Heart left ventricle (tissue), 16 donors: ENCODE measurements at regions not wholly inside any gene's neighbourhood (a gene's known extent, or its start where the extent isn't known, plus 50 kb on each side); places are given as distances from the start of the nearest gene placed in this dataset.

Experiments
- ATAC-seq, 4 donors: fragments of 200-7000 bp; cut with Tn5 transposase; one replicate each; pipeline ENCODE4 v1.9.1; 2020 to 2022; ENCODE audit warnings: moderate library complexity in 4 of 4, mild to moderate bottlenecking in 3 of 4, moderate number of reproducible peaks in 1 of 4
- DNase-seq, 5 donors: peaks; one replicate each; pipeline ENCODE4 v3.0.0-alpha.2; 2020
- H3K27ac ChIP-seq, 12 donors: fragments of 200-600 bp; sonication (generic) in 4 of 12; one replicate each; pipeline versions ENCODE4 v1.5.0 to v1.8.0; 2016 to 2022; ENCODE audit warnings: mild to moderate bottlenecking in 2 of 12
- H3K27me3 ChIP-seq, 9 donors: fragments of 200-600 bp; sonication (generic) in 2 of 9; one replicate each; pipeline versions ENCODE4 v1.5.1 to v1.8.0; 2016 to 2022; ENCODE audit warnings: mild to moderate bottlenecking in 3 of 9
- H3K36me3 ChIP-seq, 9 donors: fragments of 200-600 bp; sonication (generic) in 2 of 9; one replicate each; pipeline versions ENCODE4 v1.5.0 to v1.8.0; 2018 to 2022; ENCODE audit warnings: mild to moderate bottlenecking in 2 of 9
- H3K4me1 ChIP-seq, 12 donors: fragments of 200-600 bp; sonication (generic) in 4 of 12; one replicate each; pipeline versions ENCODE4 v1.5.0 to v1.8.0; 2016 to 2022; ENCODE audit warnings: mild to moderate bottlenecking in 3 of 12
- H3K4me3 ChIP-seq, 12 donors: fragments of 200-600 bp; sonication (generic) in 4 of 12; one replicate each; pipeline versions ENCODE4 v1.5.0 to v1.8.0; 2017 to 2022; ENCODE audit warnings: mild to moderate bottlenecking in 9 of 12, moderate library complexity in 4 of 12
- H3K9me3 ChIP-seq, 12 donors: fragments of 200-600 bp; sonication (generic) in 4 of 12; one replicate each; pipeline versions ENCODE4 v1.5.0 to v1.8.0; 2016 to 2022; ENCODE audit warnings: mild to moderate bottlenecking in 1 of 12
- CTCF ChIP-seq, 12 donors: fragments of 200-600 bp; sonication (generic) in 4 of 12; IDR thresholded peaks; one replicate each; pipeline versions ENCODE4 v1.5.0 to v1.8.0; 2018 to 2022; ENCODE audit warnings: antibody characterized with exemption in 12 of 12, mild to moderate bottlenecking in 5 of 12
- POLR2A ChIP-seq, 2 donors: fragments of 450-650 bp; IDR thresholded peaks; one replicate each; pipeline ENCODE4 v1.6.1; 2017; ENCODE audit warnings: antibody characterized with exemption in 2 of 2, mild to moderate bottlenecking in 2 of 2, moderate library complexity in 2 of 2
- WGBS, 4 donors: extraction: QIAGEN DNeasy Blood & Tissue Kit in 2 of 4; methylation state at CpG; one replicate each; pipeline versions ENCODE4 v1.1.5 to v1.1.7; 2013 to 2018; 5-methylcytosine and 5-hydroxymethylcytosine counted together
- intact Hi-C, 10 donors: fragments of 100-400 bp; cut with DNase I; formaldehyde crosslinking; loops; one replicate each; pipeline versions ENCODE4 v1.11.1 to v1.14.2; 2022
- donor health status: ischemic (EF 13 %, LVEDD 7.1; RV severe dilation, severe dysfunction).
- donor health status: healthy with polysubstance abuse.
- donor health status: DM: no; HTN: yes; CAD: no.
- donor health status: DM: no; HTN: no; CAD: no.
- donor health status: ischemic (EF 25% LVEDD 6.9; RV normal size, moderate dysfunction).
- donor health status: ischemic (EF 25% LVEDD 5.7; RV mildly dilated, moderate dysfunction).
- donor health status: healthy.
- donor health status: DM: yes; HTN: yes; CAD: no.
- donor health status: ischemic (EF 35%, LVEDD 5.7; RV mildly dilated, moderate dysfunction).
- donor health status: nonischemic (EF 11% LVEDD 7.7; RV severe dilation, severe dysfunction).
- donor health status: DM: yes; HTN: yes; CAD: no.
- donor health status: PGD.
- donor health status: ischemic (EF 29% LVEDD 5.4; RV normal size, mild dysfunction).
- donor health status: nonischemic (EF 23%, LVEDD 6.1; RV moderate dilation, normal function).

GRCh38 chr5:30287890-30288289 is 905.6 kb upstream of the CDH6 start:
- ATAC-seq: no peak

GRCh38 chr5:30279237-30279636 is 914.2 kb upstream of the CDH6 start:
- no peak for TF ChIP-seq POLR2A (IDR thresholded peaks at IDR 0.05)
- no peak for TF ChIP-seq CTCF (IDR thresholded peaks at IDR 0.05)
- H3K27me3 ChIP-seq: no peaks in the 10 kb centered on the region
- H3K9me3 ChIP-seq: peaks cover 0 to 7% (median 0%) of the 10 kb centered on the region in 12 donors
- no peak overlapping the region for H3K27ac ChIP-seq
- intact Hi-C loops: no loop called here
- H3K4me1 ChIP-seq: no peaks in the 10 kb centered on the region
- no peak for ATAC-seq
- H3K4me3 ChIP-seq: no peak overlapping the region
- WGBS, 4 donors: 74 to 85% (median 82%) methylated on average over 2 of the region's 2 CpGs
- no peak for DNase-seq
- no peaks in the 10 kb centered on the region for H3K36me3 ChIP-seq

More at GRCh38 chr5:30287890-30288289, 905.6 kb upstream of the CDH6 start:
- no peaks in the 10 kb centered on the region for H3K27me3 ChIP-seq
- WGBS, 4 donors: 45 to 74% (median 67%) methylated on average over 1 of the region's 1 CpG
- H3K4me1 ChIP-seq: no peaks in the 10 kb centered on the region
- H3K9me3 ChIP-seq: peaks cover 0 to 27% (median 18%) of the 10 kb centered on the region in 12 donors
- no peak overlapping the region for H3K27ac ChIP-seq
- no peak for DNase-seq
- TF ChIP-seq POLR2A (IDR thresholded peaks at IDR 0.05): no peak
- no peak for TF ChIP-seq CTCF (IDR thresholded peaks at IDR 0.05)
- H3K4me3 ChIP-seq: no peak overlapping the region
- no peaks in the 10 kb centered on the region for H3K36me3 ChIP-seq
- intact Hi-C loops: no loop called here

GRCh38 chr5:30267026-30267425 is 926.5 kb upstream of the CDH6 start:
- Histone ChIP-seq H3K9me3 (peaks cover 0 to 9% (median 0%) of the 10 kb centered on the region in 12 donors), H3K4me3 (no peak overlapping the region), H3K27me3 (no peaks in the 10 kb centered on the region), H3K36me3 (no peaks in the 10 kb centered on the region), H3K27ac (no peak overlapping the region), H3K4me1 (no peaks in the 10 kb centered on the region)
- DNase-seq (no peak), ATAC-seq (no peak)
- intact Hi-C loops: no loop called here
- TF ChIP-seq POLR2A (IDR thresholded peaks at IDR 0.05) (no peak), CTCF (IDR thresholded peaks at IDR 0.05) (no peak)

- H3K9me3 ChIP-seq: no peaks in the 10 kb centered on the region
- H3K27me3 ChIP-seq: no peaks in the 10 kb centered on the region
- no peak for DNase-seq
- intact Hi-C loops: no loop called here
- ATAC-seq: no peak
- H3K27ac ChIP-seq: no peak overlapping the region
- H3K4me1 ChIP-seq: no peaks in the 10 kb centered on the region
- TF ChIP-seq CTCF (IDR thresholded peaks at IDR 0.05): no peak
- no peak for TF ChIP-seq POLR2A (IDR thresholded peaks at IDR 0.05)
- WGBS, 4 donors: 64 to 78% (median 65%) methylated on average over 7 of the region's 7 CpGs
- no peak overlapping the region for H3K4me3 ChIP-seq
- no peaks in the 10 kb centered on the region for H3K36me3 ChIP-seq
Observed at GRCh38 chr5:30239331-30240022, 954.0 kb upstream of the CDH6 start.
